Neural crest cell (in vitro differentiated cells): ENCODE measurements at regions not wholly inside any gene's neighbourhood (a gene's known extent, or its start where the extent isn't known, plus 50 kb on each side); places are given as distances from the start of the nearest gene placed in this dataset.

Source experiments
- DNase-seq: peaks from one replicate; pipeline ENCODE4 v3.0.0; 2021; ENCODE audit warnings: low read depth, mixed read lengths, low spot score
- H3K27ac Mint-ChIP-seq: one replicate; pipeline ENCODE4 v1.8.0; 2021; ENCODE audit warnings: mild to moderate bottlenecking, mixed read lengths; ENCODE audit not compliant: unreplicated experiment
- H3K27me3 Mint-ChIP-seq: 2 replicates; pipeline ENCODE4 v1.8.0; 2021; ENCODE audit warnings: low read depth, mild to moderate bottlenecking, mixed read lengths
- H3K36me3 Mint-ChIP-seq: 2 replicates; pipeline ENCODE4 v1.8.0; 2021; ENCODE audit warnings: low read depth, mild to moderate bottlenecking, mixed read lengths
- H3K4me1 Mint-ChIP-seq: 2 replicates; pipeline ENCODE4 v1.8.0; 2021; ENCODE audit warnings: mixed read lengths
- H3K4me3 Mint-ChIP-seq: one replicate; pipeline ENCODE4 v1.8.0; 2021; ENCODE audit warnings: mild to moderate bottlenecking, mixed read lengths
- H3K9me3 Mint-ChIP-seq: 2 replicates; pipeline ENCODE4 v1.8.0; 2021; ENCODE audit warnings: mixed read lengths
- CTCF ChIP-seq: fragments of 200-600 bp; sonication (generic); conservative IDR thresholded peaks from 2 replicates; pipeline ENCODE4 v1.5.0; 2021; ENCODE audit warnings: antibody characterized with exemption, mild to moderate bottlenecking

- TF ChIP-seq CTCF: no peak
- no peak for DNase-seq
- H3K27ac Mint-ChIP-seq: no peak overlapping the region
- H3K4me3 Mint-ChIP-seq: no peak overlapping the region
- no peaks in the 10 kb centered on the region for H3K36me3 Mint-ChIP-seq
- peaks cover 3% of the 10 kb centered on the region for H3K9me3 Mint-ChIP-seq
- no peaks in the 10 kb centered on the region for H3K4me1 Mint-ChIP-seq
- peaks cover 11% of the 10 kb centered on the region for H3K27me3 Mint-ChIP-seq
Measured at GRCh38 chr4:186775902-186776301, 52.2 kb upstream of the FAT1 start.

- no peaks in the 10 kb centered on the region for H3K36me3 Mint-ChIP-seq
- H3K4me1 Mint-ChIP-seq: peaks cover 5% of the 10 kb centered on the region
- no peak for DNase-seq
- H3K27me3 Mint-ChIP-seq: peaks cover 11% of the 10 kb centered on the region
- no peak overlapping the region for H3K4me3 Mint-ChIP-seq
- no peak for TF ChIP-seq CTCF
- H3K27ac Mint-ChIP-seq: no peak overlapping the region
- peaks cover 3% of the 10 kb centered on the region for H3K9me3 Mint-ChIP-seq
Measured at GRCh38 chr4:186778134-186778533, 54.5 kb upstream of the FAT1 start.

GRCh38 chr4:186780291-186781031 lies 56.8 kb upstream of the FAT1 start:
- H3K4me3 Mint-ChIP-seq: no peak overlapping the region
- no peak overlapping the region for H3K27ac Mint-ChIP-seq
- no peak for DNase-seq
- H3K36me3 Mint-ChIP-seq: no peaks in the 10 kb centered on the region
- H3K27me3 Mint-ChIP-seq: peaks cover 11% of the 10 kb centered on the region
- peaks cover 3% of the 10 kb centered on the region for H3K9me3 Mint-ChIP-seq
- peaks cover 5% of the 10 kb centered on the region for H3K4me1 Mint-ChIP-seq
- TF ChIP-seq CTCF: no peak

GRCh38 chr4:186781032-186781917 lies 57.6 kb upstream of the FAT1 start:
- no peak for DNase-seq
- Mint-ChIP-seq H3K27me3 (peaks cover 7% of the 10 kb centered on the region), H3K4me3 (no peak overlapping the region), H3K9me3 (peaks cover 3% of the 10 kb centered on the region), H3K4me1 (peaks cover 5% of the 10 kb centered on the region), H3K36me3 (no peaks in the 10 kb centered on the region), H3K27ac (no peak overlapping the region)
- no peak for TF ChIP-seq CTCF

- TF ChIP-seq CTCF: no peak
- no peak for DNase-seq
- no peak overlapping the region for H3K4me3 Mint-ChIP-seq
- no peaks in the 10 kb centered on the region for H3K36me3 Mint-ChIP-seq
- no peak overlapping the region for H3K27ac Mint-ChIP-seq
- peaks cover 10% of the 10 kb centered on the region for H3K4me1 Mint-ChIP-seq
- peaks cover 3% of the 10 kb centered on the region for H3K9me3 Mint-ChIP-seq
- H3K27me3 Mint-ChIP-seq: peaks cover 7% of the 10 kb centered on the region
Measured at GRCh38 chr4:186782302-186782701, 58.6 kb upstream of the FAT1 start.
